COLO668 (cell line): ENCODE measurements at regions not wholly inside any gene's neighbourhood (a gene's known extent, or its start where the extent isn't known, plus 50 kb on each side); places are given as distances from the start of the nearest gene placed in this dataset.
"Not testable (repeated sequence)": the region's sequence is repeated elsewhere in the genome, so short reads cannot be mapped to it uniquely, and the experiment has no call there.

Experiments used
- DNase-seq: peaks from one replicate; lab custom pipeline; 2025; ENCODE audit not compliant: unreplicated experiment; lab: John Stamatoyannopoulos, UW

- DNase-seq: no peak
Measured at GRCh38 chr6:112923940-112924587, 576.9 kb downstream of the RFPL4B start.

GRCh38 chr6:112925702-112926101 lies 578.6 kb downstream of the RFPL4B start:
- no peak for DNase-seq

- no peak for DNase-seq
Measured at GRCh38 chr6:112927641-112928320, 580.7 kb downstream of the RFPL4B start.

GRCh38 chr6:112929641-112930040 lies 582.5 kb downstream of the RFPL4B start:
- no peak for DNase-seq

- no peak for DNase-seq
Measured at GRCh38 chr6:112931832-112932231, 584.7 kb downstream of the RFPL4B start.

GRCh38 chr6:112933947-112934346 lies 586.8 kb downstream of the RFPL4B start:
- no peak for DNase-seq

GRCh38 chr6:112934433-112935327 lies 587.5 kb downstream of the RFPL4B start:
- DNase-seq: no peak

- DNase-seq: no peak
Measured at GRCh38 chr6:112935402-112936078, 588.4 kb downstream of the RFPL4B start.

GRCh38 chr6:112936079-112936472 lies 588.9 kb downstream of the RFPL4B start:
- DNase-seq: no peak

- no peak for DNase-seq
Measured at GRCh38 chr6:112936504-112936903, 589.4 kb downstream of the RFPL4B start.

- DNase-seq: not testable (repeated sequence)
Measured at GRCh38 chr6:112937690-112938089, 590.6 kb downstream of the RFPL4B start.

GRCh38 chr6:112938650-112939049 lies 591.5 kb downstream of the RFPL4B start:
- DNase-seq: no peak

GRCh38 chr6:112939563-112939962 lies 592.4 kb downstream of the RFPL4B start:
- peak; percentile 41 for DNase-seq

- no peak for DNase-seq
Measured at GRCh38 chr6:112941613-112942012, 594.5 kb downstream of the RFPL4B start.

- DNase-seq: no peak
Measured at GRCh38 chr6:112946051-112946450, 598.9 kb downstream of the RFPL4B start.

- no peak for DNase-seq
Measured at GRCh38 chr6:112947507-112947906, 600.4 kb downstream of the RFPL4B start.

GRCh38 chr6:112951829-112952228 lies 604.7 kb downstream of the RFPL4B start:
- DNase-seq: no peak

GRCh38 chr6:112955743-112956142 lies 608.6 kb downstream of the RFPL4B start:
- not testable (repeated sequence) for DNase-seq

GRCh38 chr6:112956696-112957535 lies 609.8 kb downstream of the RFPL4B start:
- DNase-seq: no peak

- no peak for DNase-seq
Measured at GRCh38 chr6:112957536-112957916, 610.4 kb downstream of the RFPL4B start.
